ENCODE measurements at regions not wholly inside any gene's neighbourhood (a gene's known extent, or its start where the extent isn't known, plus 50 kb on each side); places are given as distances from the start of the nearest gene placed in this dataset.

GRCh38 chr5:124655921-124656511 is 90.4 kb downstream of the ZNF608 start (continued):
- TF ChIP-seq SOX6 (IDR thresholded peaks at IDR 0.05) (peak; percentile 95), PYGO2 (tag; IDR thresholded peaks at IDR 0.05) (peak; percentile 25; the same call in 1 of the 2 replicates), SPI1 (IDR thresholded peaks at IDR 0.05; ENCODE audit: borderline replicate concordance, low read depth, low read length) (peak; percentile 71), ADNP (tag; IDR thresholded peaks at IDR 0.05) (no peak), MIER1 (IDR thresholded peaks at IDR 0.05; ENCODE audit: low read depth) (no peak), SAFB (IDR thresholded peaks at IDR 0.05; ENCODE audit: borderline replicate concordance, low read depth, low read length) (no peak), ZNF583 (CRISPR knock-in tag; IDR thresholded peaks at IDR 0.05) (no peak), ZKSCAN1 (IDR thresholded peaks at IDR 0.05; ENCODE audit: low read depth, low read length) (no peak), MECOM (CRISPR knock-in tag; IDR thresholded peaks at IDR 0.05) (no peak), MAFF (IDR thresholded peaks at IDR 0.05; ENCODE audit: low read length) (no peak), ZBTB17 (CRISPR knock-in tag; IDR thresholded peaks at IDR 0.05) (peak; percentile 93), KLF10 (CRISPR knock-in tag; IDR thresholded peaks at IDR 0.05) (no peak), FOXM1 (IDR thresholded peaks at IDR 0.05; ENCODE audit: low read depth) (peak; percentile 87), FOXM1 (CRISPR knock-in tag; IDR thresholded peaks at IDR 0.05; ENCODE audit: low read depth) (no peak), ESRRB (CRISPR knock-in tag; IDR thresholded peaks at IDR 0.05; ENCODE audit: borderline replicate concordance) (no peak), CREB1 (IDR thresholded peaks at IDR 0.05) (peak; percentile 60; the same call in 1 of the 2 replicates), CREB1 (CRISPR knock-in tag; IDR thresholded peaks at IDR 0.05) (no peak), ZNF431 (CRISPR knock-in tag; IDR thresholded peaks at IDR 0.05) (no peak), EHMT2 (IDR thresholded peaks at IDR 0.05) (peak; percentile 30; the same call in 1 of the 2 replicates), SP2 (IDR thresholded peaks at IDR 0.05; ENCODE audit: extremely low read depth, low read depth, low read length, poor library complexity, severe bottlenecking) (no peak), E2F3 (CRISPR knock-in tag; IDR thresholded peaks at IDR 0.05) (no peak), SIRT6 (IDR thresholded peaks at IDR 0.05; ENCODE audit: low read depth, low read length) (no peak), TEAD4 (IDR thresholded peaks at IDR 0.05; ENCODE audit: low read length) (peak; percentile 95), TEAD4 (CRISPR knock-in tag; IDR thresholded peaks at IDR 0.05; ENCODE audit: borderline replicate concordance) (no peak)
- TF ChIP-seq, protein P1, sequence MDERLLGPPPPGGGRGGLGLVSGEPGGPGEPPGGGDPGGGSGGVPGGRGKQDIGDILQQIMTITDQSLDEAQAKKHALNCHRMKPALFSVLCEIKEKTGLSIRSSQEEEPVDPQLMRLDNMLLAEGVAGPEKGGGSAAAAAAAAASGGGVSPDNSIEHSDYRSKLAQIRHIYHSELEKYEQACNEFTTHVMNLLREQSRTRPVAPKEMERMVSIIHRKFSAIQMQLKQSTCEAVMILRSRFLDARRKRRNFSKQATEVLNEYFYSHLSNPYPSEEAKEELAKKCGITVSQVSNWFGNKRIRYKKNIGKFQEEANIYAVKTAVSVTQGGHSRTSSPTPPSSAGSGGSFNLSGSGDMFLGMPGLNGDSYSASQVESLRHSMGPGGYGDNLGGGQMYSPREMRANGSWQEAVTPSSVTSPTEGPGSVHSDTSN (CRISPR knock-in tag; IDR thresholded peaks at IDR 0.05; ENCODE audit: low read depth): no peak
- TF ChIP-seq, protein P1 (tag; conservative IDR thresholded peaks at IDR 0.05; ENCODE audit: low read depth): no peak
- TF ChIP-seq, protein P2, sequence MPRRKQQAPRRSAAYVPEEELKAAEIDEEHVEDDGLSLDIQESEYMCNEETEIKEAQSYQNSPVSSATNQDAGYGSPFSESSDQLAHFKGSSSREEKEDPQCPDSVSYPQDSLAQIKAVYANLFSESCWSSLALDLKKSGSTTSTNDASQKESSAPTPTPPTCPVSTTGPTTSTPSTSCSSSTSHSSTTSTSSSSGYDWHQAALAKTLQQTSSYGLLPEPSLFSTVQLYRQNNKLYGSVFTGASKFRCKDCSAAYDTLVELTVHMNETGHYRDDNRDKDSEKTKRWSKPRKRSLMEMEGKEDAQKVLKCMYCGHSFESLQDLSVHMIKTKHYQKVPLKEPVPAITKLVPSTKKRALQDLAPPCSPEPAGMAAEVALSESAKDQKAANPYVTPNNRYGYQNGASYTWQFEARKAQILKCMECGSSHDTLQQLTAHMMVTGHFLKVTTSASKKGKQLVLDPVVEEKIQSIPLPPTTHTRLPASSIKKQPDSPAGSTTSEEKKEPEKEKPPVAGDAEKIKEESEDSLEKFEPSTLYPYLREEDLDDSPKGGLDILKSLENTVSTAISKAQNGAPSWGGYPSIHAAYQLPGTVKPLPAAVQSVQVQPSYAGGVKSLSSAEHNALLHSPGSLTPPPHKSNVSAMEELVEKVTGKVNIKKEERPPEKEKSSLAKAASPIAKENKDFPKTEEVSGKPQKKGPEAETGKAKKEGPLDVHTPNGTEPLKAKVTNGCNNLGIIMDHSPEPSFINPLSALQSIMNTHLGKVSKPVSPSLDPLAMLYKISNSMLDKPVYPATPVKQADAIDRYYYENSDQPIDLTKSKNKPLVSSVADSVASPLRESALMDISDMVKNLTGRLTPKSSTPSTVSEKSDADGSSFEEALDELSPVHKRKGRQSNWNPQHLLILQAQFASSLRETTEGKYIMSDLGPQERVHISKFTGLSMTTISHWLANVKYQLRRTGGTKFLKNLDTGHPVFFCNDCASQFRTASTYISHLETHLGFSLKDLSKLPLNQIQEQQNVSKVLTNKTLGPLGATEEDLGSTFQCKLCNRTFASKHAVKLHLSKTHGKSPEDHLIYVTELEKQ (CRISPR knock-in tag; IDR thresholded peaks at IDR 0.05): no peak

Measured in K562 (cell line).